ENCODE measurements at regions not wholly inside any gene's neighbourhood (a gene's known extent, or its start where the extent isn't known, plus 50 kb on each side); places are given as distances from the start of the nearest gene placed in this dataset.

GRCh38 chr16:79475841-79476240 is 124.7 kb downstream of the MAF start:
- Histone ChIP-seq H3K27ac (ENCODE audit: low read depth in 1 of 2, low read length in 2 of 2) (no peak overlapping the region), H3K36me3 (ENCODE audit: control insufficient read depth in 4 of 4, insufficient read depth in 3 of 4, low read depth in 1 of 4, low read length in 3 of 4) (no peaks in the 10 kb centered on the region), H3K27me3 (ENCODE audit: control insufficient read depth in 4 of 4, insufficient read depth in 4 of 4, low read length in 3 of 4) (no peaks in the 10 kb centered on the region), H3K4me3 (ENCODE audit: low read depth in 1 of 3, low read length in 3 of 3) (no peak overlapping the region), H3K9ac (ENCODE audit: low read depth in 1 of 2, low read length in 2 of 2) (no peak overlapping the region), H3K9me3 (ENCODE audit: control insufficient read depth in 4 of 4, low read length in 3 of 4) (no peaks in the 10 kb centered on the region), H3K4me1 (ENCODE audit: control insufficient read depth in 4 of 4, insufficient read depth in 4 of 4, low read length in 3 of 4) (no peaks in the 10 kb centered on the region)
- TF ChIP-seq NR2F2 (IDR thresholded peaks at IDR 0.05) (no peak), EGR1 (IDR thresholded peaks at IDR 0.05; ENCODE audit: low read depth in 2 of 2) (no peak), ATF3 (IDR thresholded peaks at IDR 0.05) (no peak), HNF4G (IDR thresholded peaks at IDR 0.05) (no peak), RAD21 (IDR thresholded peaks at IDR 0.05) (no peak), HNF4A (conservative IDR thresholded peaks at IDR 0.05) (no peak), ZBTB33 (IDR thresholded peaks at IDR 0.05) (no peak), FOXA2 (IDR thresholded peaks at IDR 0.05) (no peak), RXRA (IDR thresholded peaks at IDR 0.05) (no peak), JUND (IDR thresholded peaks at IDR 0.05) (no peak), TAF1 (conservative IDR thresholded peaks at IDR 0.05) (no peak), FOXA1 (IDR thresholded peaks at IDR 0.05) (no peak), YY1 (IDR thresholded peaks at IDR 0.05) (no peak), MAX (IDR thresholded peaks at IDR 0.05) (no peak), GABPA (IDR thresholded peaks at IDR 0.05 in 1 of 2, conservative IDR thresholded peaks at IDR 0.05 in 1 of 2) (no peak), SP1 (IDR thresholded peaks at IDR 0.05) (no peak)
- TF ChIP-seq, protein P1, sequence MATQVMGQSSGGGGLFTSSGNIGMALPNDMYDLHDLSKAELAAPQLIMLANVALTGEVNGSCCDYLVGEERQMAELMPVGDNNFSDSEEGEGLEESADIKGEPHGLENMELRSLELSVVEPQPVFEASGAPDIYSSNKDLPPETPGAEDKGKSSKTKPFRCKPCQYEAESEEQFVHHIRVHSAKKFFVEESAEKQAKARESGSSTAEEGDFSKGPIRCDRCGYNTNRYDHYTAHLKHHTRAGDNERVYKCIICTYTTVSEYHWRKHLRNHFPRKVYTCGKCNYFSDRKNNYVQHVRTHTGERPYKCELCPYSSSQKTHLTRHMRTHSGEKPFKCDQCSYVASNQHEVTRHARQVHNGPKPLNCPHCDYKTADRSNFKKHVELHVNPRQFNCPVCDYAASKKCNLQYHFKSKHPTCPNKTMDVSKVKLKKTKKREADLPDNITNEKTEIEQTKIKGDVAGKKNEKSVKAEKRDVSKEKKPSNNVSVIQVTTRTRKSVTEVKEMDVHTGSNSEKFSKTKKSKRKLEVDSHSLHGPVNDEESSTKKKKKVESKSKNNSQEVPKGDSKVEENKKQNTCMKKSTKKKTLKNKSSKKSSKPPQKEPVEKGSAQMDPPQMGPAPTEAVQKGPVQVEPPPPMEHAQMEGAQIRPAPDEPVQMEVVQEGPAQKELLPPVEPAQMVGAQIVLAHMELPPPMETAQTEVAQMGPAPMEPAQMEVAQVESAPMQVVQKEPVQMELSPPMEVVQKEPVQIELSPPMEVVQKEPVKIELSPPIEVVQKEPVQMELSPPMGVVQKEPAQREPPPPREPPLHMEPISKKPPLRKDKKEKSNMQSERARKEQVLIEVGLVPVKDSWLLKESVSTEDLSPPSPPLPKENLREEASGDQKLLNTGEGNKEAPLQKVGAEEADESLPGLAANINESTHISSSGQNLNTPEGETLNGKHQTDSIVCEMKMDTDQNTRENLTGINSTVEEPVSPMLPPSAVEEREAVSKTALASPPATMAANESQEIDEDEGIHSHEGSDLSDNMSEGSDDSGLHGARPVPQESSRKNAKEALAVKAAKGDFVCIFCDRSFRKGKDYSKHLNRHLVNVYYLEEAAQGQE (IDR thresholded peaks at IDR 0.05): no peak
- TF ChIP-seq, protein P2, sequence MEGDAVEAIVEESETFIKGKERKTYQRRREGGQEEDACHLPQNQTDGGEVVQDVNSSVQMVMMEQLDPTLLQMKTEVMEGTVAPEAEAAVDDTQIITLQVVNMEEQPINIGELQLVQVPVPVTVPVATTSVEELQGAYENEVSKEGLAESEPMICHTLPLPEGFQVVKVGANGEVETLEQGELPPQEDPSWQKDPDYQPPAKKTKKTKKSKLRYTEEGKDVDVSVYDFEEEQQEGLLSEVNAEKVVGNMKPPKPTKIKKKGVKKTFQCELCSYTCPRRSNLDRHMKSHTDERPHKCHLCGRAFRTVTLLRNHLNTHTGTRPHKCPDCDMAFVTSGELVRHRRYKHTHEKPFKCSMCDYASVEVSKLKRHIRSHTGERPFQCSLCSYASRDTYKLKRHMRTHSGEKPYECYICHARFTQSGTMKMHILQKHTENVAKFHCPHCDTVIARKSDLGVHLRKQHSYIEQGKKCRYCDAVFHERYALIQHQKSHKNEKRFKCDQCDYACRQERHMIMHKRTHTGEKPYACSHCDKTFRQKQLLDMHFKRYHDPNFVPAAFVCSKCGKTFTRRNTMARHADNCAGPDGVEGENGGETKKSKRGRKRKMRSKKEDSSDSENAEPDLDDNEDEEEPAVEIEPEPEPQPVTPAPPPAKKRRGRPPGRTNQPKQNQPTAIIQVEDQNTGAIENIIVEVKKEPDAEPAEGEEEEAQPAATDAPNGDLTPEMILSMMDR (IDR thresholded peaks at IDR 0.05; ENCODE audit: low read depth, low read length, missing input control): no peak
- WGBS: 86% methylated on average over 4 of the region's 4 CpGs
- no peak for DNase-seq (ENCODE audit: low spot score)
